RWPE2 (cell line): ENCODE measurements at regions not wholly inside any gene's neighbourhood (a gene's known extent, or its start where the extent isn't known, plus 50 kb on each side); places are given as distances from the start of the nearest gene placed in this dataset.

Source experiments
- ATAC-seq: fragments of 200-7000 bp; cut with Tn5 transposase; 3 replicates; pipeline ENCODE4 v1.9.1; 2021; ENCODE audit warnings: low read depth
- DNase-seq: peaks from one replicate; pipeline ENCODE4 v3.0.0-alpha.2; 2020; ENCODE audit warnings: low spot score
- H3K27ac ChIP-seq: fragments of 450-650 bp; 2 replicates; pipeline ENCODE4 v1.5.1; 2017; ENCODE audit warnings: mild to moderate bottlenecking; ENCODE audit not compliant: poor library complexity, severe bottlenecking
- H3K27me3 ChIP-seq: fragments of 250-450 bp; sonication (Bioruptor Pico); 2 replicates; pipeline ENCODE4 v1.5.1; 2021; ENCODE audit warnings: mild to moderate bottlenecking, moderate library complexity; ENCODE audit not compliant: insufficient read depth, poor library complexity, severe bottlenecking
- H3K36me3 ChIP-seq: fragments of 250-450 bp; sonication (Bioruptor Pico); 2 replicates; pipeline ENCODE4 v1.5.1; 2020; ENCODE audit warnings: low read depth, mild to moderate bottlenecking, moderate library complexity
- H3K4me1 ChIP-seq: fragments of 250-450 bp; sonication (Bioruptor Pico); 2 replicates; pipeline ENCODE4 v1.5.1; 2021; ENCODE audit warnings: mild to moderate bottlenecking, moderate library complexity; ENCODE audit not compliant: insufficient read depth, poor library complexity, severe bottlenecking
- H3K4me3 ChIP-seq: fragments of 250-450 bp; sonication (Bioruptor Pico); 2 replicates; pipeline ENCODE4 v1.5.1; 2021; ENCODE audit warnings: mild to moderate bottlenecking, moderate library complexity; ENCODE audit not compliant: severe bottlenecking
- H3K9me3 ChIP-seq: fragments of 250-450 bp; sonication (Bioruptor Pico); 2 replicates; pipeline ENCODE4 v1.5.1; 2021; ENCODE audit warnings: mild to moderate bottlenecking, moderate library complexity; ENCODE audit not compliant: severe bottlenecking
- CTCF ChIP-seq: fragments of 450-650 bp; IDR thresholded peaks from one replicate; pipeline ENCODE4 v1.5.1; 2017; ENCODE audit warnings: mild to moderate bottlenecking, moderate library complexity; ENCODE audit not compliant: poor library complexity, severe bottlenecking

GRCh38 chr16:80040413-80040812, 439.9 kb upstream of the MAF start:
- Histone ChIP-seq H3K9me3 (no peaks in the 10 kb centered on the region), H3K27me3 (no peaks in the 10 kb centered on the region), H3K4me3 (no peak overlapping the region), H3K27ac (no peak overlapping the region), H3K4me1 (no peaks in the 10 kb centered on the region), H3K36me3 (no peaks in the 10 kb centered on the region)
- DNase-seq (no peak), ATAC-seq (no peak)
- TF ChIP-seq CTCF, result no peak

GRCh38 chr16:80039777-80040176, 439.2 kb upstream of the MAF start:
- H3K36me3 ChIP-seq, result no peaks in the 10 kb centered on the region
- no peaks in the 10 kb centered on the region for H3K27me3 ChIP-seq
- DNase-seq (no peak), ATAC-seq (no peak)
- TF ChIP-seq CTCF, result no peak
- H3K9me3 ChIP-seq, result no peaks in the 10 kb centered on the region
- H3K4me1 ChIP-seq, result no peaks in the 10 kb centered on the region
- no peak overlapping the region for H3K27ac ChIP-seq
- H3K4me3 ChIP-seq, result no peak overlapping the region

- ATAC-seq, result no peak
- Histone ChIP-seq H3K36me3 (no peaks in the 10 kb centered on the region), H3K9me3 (peaks cover 3% of the 10 kb centered on the region), H3K27me3 (no peaks in the 10 kb centered on the region), H3K4me3 (no peak overlapping the region), H3K27ac (no peak overlapping the region), H3K4me1 (no peaks in the 10 kb centered on the region)
- no peak for TF ChIP-seq CTCF
- DNase-seq, result no peak
Observed at GRCh38 chr16:80038566-80038965, 438.0 kb upstream of the MAF start.

- Histone ChIP-seq H3K9me3 (peaks cover 6% of the 10 kb centered on the region), H3K27me3 (no peaks in the 10 kb centered on the region), H3K4me1 (no peaks in the 10 kb centered on the region), H3K27ac (no peak overlapping the region), H3K4me3 (no peak overlapping the region), H3K36me3 (no peaks in the 10 kb centered on the region)
- TF ChIP-seq CTCF, result no peak
- ATAC-seq, result no peak
- DNase-seq, result no peak
Observed at GRCh38 chr16:80034948-80035663, 434.6 kb upstream of the MAF start.

GRCh38 chr16:80034469-80034826, 433.9 kb upstream of the MAF start:
- no peak for TF ChIP-seq CTCF
- no peaks in the 10 kb centered on the region for H3K27me3 ChIP-seq
- no peak overlapping the region for H3K4me3 ChIP-seq
- ATAC-seq (no peak), DNase-seq (no peak)
- H3K36me3 ChIP-seq, result no peaks in the 10 kb centered on the region
- H3K27ac ChIP-seq, result no peak overlapping the region
- H3K9me3 ChIP-seq, result peaks cover 6% of the 10 kb centered on the region
- no peaks in the 10 kb centered on the region for H3K4me1 ChIP-seq
